HepG2 (cell line): ENCODE measurements at regions not wholly inside any gene's neighbourhood (a gene's known extent, or its start where the extent isn't known, plus 50 kb on each side); places are given as distances from the start of the nearest gene placed in this dataset.

Experiments used
- FOSL2 ChIP-seq: sonication (generic); formaldehyde crosslinking; IDR thresholded peaks from 2 replicates; pipeline ENCODE4 v1.4.0; 2020; ENCODE audit warnings: missing genetic modification reagents
- FOXK2 ChIP-seq: fragments of 450-650 bp; IDR thresholded peaks from 2 replicates; pipeline ENCODE4 v1.6.1; 2016
- HNF4G ChIP-seq, 2 experiments: sonication (generic) in 1 of 2; formaldehyde crosslinking in 1 of 2; IDR thresholded peaks; 2 replicates each; pipeline versions ENCODE4 v1.4.0 to v1.6.1; 2011 to 2020; ENCODE audit warnings: borderline replicate concordance in 2 of 2, low read depth in 2 of 2, mild to moderate bottlenecking in 2 of 2, low read length in 1 of 2, missing genetic modification reagents in 1 of 2, moderate library complexity in 1 of 2
- ISX ChIP-seq: sonication (generic); formaldehyde crosslinking; conservative IDR thresholded peaks from 2 replicates; pipeline ENCODE4 v1.5.0; 2020; ENCODE audit warnings: missing genetic modification reagents
- MYC ChIP-seq: sonication (generic); formaldehyde crosslinking; IDR thresholded peaks from 2 replicates; pipeline ENCODE4 v1.9.0; 2021; ENCODE audit warnings: missing genetic modification reagents, borderline replicate concordance
- NCOA2 ChIP-seq: sonication (generic); formaldehyde crosslinking; IDR thresholded peaks from 2 replicates; pipeline ENCODE4 v1.8.0; 2022; ENCODE audit warnings: inconsistent platforms
- PAWR ChIP-seq: sonication (generic); formaldehyde crosslinking; IDR thresholded peaks from 2 replicates; pipeline ENCODE4 v1.4.0; 2020; ENCODE audit warnings: missing genetic modification reagents, mild to moderate bottlenecking, borderline replicate concordance
- PRMT3 ChIP-seq: sonication (generic); formaldehyde crosslinking; IDR thresholded peaks from 2 replicates; pipeline ENCODE4 v1.8.1; 2022; ENCODE audit warnings: low read depth, mild to moderate bottlenecking, moderate library complexity, missing genetic modification reagents, borderline replicate concordance
- RXRA ChIP-seq: sonication (generic); formaldehyde crosslinking; IDR thresholded peaks from 2 replicates; pipeline ENCODE4 v1.5.1; 2020; ENCODE audit warnings: missing genetic modification reagents
- ZNF12 ChIP-seq: sonication (generic); formaldehyde crosslinking; IDR thresholded peaks from 2 replicates; pipeline ENCODE4 v1.5.0; 2020; ENCODE audit warnings: missing genetic modification reagents
- ZNF598 ChIP-seq: sonication (generic); formaldehyde crosslinking; IDR thresholded peaks from 2 replicates; pipeline ENCODE4 v1.5.1; 2020; ENCODE audit warnings: mild to moderate bottlenecking, missing genetic modification reagents, borderline replicate concordance
- ZNF652 ChIP-seq: IDR thresholded peaks from 2 replicates; pipeline ENCODE4 v1.6.1; 2016; ENCODE audit warnings: low read depth, borderline replicate concordance
- ZNF678 ChIP-seq: sonication (generic); formaldehyde crosslinking; IDR thresholded peaks from 2 replicates; pipeline ENCODE4 v1.4.0; 2020; ENCODE audit warnings: mild to moderate bottlenecking, missing genetic modification reagents
- TF ChIP-seq, protein P1 (sequence below): sonication (generic); formaldehyde crosslinking; IDR thresholded peaks from 2 replicates; pipeline ENCODE4 v1.4.0; 2020; ENCODE audit warnings: mild to moderate bottlenecking, missing genetic modification reagents
- TF ChIP-seq, protein P2 (sequence below): sonication (generic); formaldehyde crosslinking; conservative IDR thresholded peaks from 2 replicates; pipeline ENCODE4 v1.4.0; 2020; ENCODE audit warnings: missing genetic modification reagents
- TF ChIP-seq, protein P3 (sequence below): sonication (generic); formaldehyde crosslinking; IDR thresholded peaks from 2 replicates; pipeline ENCODE4 v1.4.0; 2020; ENCODE audit warnings: low read depth, mild to moderate bottlenecking, missing genetic modification reagents

DNA sequence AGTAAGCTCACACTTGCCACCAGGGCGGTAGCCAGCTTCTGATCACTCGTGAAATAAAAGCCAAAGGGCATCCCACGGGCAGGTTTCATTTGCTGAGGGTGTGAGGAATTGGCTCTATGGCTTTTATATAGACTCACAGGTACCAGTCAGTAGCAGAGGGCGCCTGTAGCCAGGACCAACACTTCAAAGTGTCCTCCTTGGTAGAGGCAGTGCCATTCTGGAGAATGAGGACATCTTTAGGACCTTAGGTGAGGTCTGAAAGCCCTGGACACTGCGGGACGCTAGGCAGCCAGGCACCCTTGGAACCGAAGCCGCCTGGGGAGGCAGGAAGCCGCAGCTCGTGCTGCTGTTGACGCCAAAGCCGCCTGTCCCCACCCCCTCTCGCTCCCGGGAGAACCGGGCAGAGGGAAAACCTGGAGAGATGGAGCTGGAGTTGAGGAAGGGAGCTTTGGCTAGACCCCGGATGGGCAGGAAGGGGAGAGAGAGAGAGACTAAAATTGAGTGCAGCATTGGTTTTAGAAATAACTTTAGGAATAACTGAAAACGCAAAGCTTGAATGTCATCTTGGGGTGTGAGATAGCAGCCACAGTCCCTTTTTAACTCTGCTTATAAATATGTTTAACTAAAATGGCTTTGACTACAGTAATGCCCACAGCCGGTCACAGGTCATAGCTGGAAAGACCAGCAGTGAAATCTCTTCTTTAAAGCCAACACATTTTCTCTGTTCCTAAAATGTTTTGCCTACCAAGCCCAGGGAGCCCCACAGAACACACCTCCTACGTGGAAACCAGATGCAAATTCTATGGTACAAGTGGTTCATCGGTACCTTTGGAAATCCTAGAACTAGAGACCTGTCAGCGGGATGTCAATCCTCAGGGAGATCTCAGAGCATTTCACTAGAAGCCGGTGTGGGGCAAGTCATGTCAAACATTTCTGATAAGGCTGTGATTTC, 128.5 kb upstream of the CDYL start (continued):
- TF ChIP-seq, protein P1, sequence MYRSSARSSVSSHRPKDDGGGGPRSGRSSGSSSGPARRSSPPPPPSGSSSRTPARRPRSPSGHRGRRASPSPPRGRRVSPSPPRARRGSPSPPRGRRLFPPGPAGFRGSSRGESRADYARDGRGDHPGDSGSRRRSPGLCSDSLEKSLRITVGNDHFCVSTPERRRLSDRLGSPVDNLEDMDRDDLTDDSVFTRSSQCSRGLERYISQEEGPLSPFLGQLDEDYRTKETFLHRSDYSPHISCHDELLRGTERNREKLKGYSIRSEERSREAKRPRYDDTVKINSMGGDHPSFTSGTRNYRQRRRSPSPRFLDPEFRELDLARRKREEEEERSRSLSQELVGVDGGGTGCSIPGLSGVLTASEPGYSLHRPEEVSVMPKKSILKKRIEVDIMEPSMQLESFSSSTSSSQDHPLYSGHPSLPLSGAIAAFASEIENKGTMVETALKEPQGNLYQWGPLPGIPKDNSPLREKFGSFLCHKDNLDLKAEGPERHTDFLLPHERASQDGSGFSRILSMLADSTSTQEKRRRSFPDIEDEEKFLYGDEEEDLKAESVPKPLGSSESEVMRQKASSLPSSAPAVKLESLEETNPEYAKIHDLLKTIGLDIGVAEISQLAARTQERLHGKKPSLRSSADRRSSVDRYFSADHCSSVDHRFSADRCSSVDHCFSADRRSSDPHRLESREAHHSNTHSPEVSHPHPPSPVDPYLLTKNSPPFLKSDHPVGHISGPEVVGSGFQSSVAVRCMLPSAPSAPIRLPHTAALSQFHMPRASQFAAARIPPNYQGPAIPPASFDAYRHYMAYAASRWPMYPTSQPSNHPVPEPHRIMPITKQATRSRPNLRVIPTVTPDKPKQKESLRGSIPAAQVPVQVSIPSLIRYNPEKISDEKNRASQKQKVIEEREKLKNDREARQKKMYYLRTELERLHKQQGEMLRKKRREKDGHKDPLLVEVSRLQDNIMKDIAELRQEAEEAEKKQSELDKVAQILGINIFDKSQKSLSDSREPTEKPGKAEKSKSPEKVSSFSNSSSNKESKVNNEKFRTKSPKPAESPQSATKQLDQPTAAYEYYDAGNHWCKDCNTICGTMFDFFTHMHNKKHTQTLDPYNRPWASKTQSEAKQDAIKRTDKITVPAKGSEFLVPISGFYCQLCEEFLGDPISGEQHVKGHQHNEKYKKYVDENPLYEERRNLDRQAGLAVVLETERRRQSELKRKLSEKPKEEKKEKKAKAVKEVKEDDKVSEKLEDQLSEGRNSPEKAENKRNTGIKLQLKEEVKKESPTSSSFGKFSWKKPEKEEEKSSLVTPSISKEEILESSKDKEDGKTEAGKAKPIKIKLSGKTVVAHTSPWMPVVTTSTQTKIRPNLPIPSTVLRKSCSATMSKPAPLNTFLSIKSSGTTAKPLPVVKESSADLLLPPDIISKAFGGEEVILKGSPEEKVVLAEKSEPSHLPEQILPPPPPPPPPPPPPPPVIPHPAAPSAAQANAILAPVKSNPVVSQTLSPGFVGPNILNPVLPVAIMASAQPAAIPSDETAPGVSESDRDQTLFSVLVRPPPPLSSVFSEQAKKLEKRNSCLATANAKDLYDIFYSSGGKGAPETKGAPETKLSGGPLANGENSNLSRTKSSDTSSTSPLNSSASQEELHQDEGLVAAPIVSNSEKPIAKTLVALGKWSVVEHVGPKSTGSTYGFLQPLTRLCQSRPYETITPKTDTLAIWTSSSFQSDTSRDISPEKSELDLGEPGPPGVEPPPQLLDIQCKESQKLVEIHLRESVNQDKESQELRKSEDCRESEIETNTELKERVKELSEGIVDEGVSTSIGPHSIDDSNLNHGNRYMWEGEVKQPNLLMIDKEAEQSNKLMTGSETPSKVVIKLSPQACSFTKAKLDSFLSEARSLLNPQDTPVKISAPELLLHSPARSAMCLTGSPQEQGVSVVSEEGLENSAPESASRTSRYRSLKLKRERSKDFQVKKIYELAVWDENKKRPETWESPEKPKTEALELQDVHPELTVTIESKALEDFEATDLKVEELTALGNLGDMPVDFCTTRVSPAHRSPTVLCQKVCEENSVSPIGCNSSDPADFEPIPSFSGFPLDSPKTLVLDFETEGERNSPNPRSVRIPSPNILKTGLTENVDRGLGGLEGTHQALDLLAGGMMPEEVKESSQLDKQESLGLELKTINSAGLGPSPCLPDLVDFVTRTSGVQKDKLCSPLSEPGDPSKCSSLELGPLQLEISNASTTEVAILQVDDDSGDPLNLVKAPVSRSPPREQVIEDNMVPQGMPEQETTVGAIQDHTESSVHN (CRISPR knock-in tag), result no peak
- TF ChIP-seq, protein P2, sequence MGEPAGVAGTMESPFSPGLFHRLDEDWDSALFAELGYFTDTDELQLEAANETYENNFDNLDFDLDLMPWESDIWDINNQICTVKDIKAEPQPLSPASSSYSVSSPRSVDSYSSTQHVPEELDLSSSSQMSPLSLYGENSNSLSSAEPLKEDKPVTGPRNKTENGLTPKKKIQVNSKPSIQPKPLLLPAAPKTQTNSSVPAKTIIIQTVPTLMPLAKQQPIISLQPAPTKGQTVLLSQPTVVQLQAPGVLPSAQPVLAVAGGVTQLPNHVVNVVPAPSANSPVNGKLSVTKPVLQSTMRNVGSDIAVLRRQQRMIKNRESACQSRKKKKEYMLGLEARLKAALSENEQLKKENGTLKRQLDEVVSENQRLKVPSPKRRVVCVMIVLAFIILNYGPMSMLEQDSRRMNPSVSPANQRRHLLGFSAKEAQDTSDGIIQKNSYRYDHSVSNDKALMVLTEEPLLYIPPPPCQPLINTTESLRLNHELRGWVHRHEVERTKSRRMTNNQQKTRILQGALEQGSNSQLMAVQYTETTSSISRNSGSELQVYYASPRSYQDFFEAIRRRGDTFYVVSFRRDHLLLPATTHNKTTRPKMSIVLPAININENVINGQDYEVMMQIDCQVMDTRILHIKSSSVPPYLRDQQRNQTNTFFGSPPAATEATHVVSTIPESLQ, result no peak
- peak; percentile 75; the same call in 1 of the 2 replicates for TF ChIP-seq PRMT3 (CRISPR knock-in tag)
- no peak for TF ChIP-seq HNF4G (IDR thresholded peaks at IDR 0.05; ENCODE audit: borderline replicate concordance, low read depth, low read length)
- no peak for TF ChIP-seq HNF4G (CRISPR knock-in tag; IDR thresholded peaks at IDR 0.05; ENCODE audit: borderline replicate concordance, low read depth)
- TF ChIP-seq ZNF598 (CRISPR knock-in tag), result no peak
- TF ChIP-seq ZNF12 (CRISPR knock-in tag), result peak; percentile 77
- TF ChIP-seq ZNF678 (CRISPR knock-in tag), result no peak
- no peak for TF ChIP-seq PAWR (CRISPR knock-in tag)
- TF ChIP-seq RXRA, result 0 out of 2 replicates have a peak, but pooled peaks have one; percentile 59
- TF ChIP-seq, protein P3, sequence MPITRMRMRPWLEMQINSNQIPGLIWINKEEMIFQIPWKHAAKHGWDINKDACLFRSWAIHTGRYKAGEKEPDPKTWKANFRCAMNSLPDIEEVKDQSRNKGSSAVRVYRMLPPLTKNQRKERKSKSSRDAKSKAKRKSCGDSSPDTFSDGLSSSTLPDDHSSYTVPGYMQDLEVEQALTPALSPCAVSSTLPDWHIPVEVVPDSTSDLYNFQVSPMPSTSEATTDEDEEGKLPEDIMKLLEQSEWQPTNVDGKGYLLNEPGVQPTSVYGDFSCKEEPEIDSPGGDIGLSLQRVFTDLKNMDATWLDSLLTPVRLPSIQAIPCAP (CRISPR knock-in tag), result no peak; the same call in 1 of the 2 replicates
- TF ChIP-seq ISX, result no peak
- TF ChIP-seq NCOA2 (CRISPR knock-in tag), result peak; percentile 52; the same call in 1 of the 2 replicates
- no peak for TF ChIP-seq FOXK2
- TF ChIP-seq ZNF652, result peak; percentile 12; the same call in 1 of the 2 replicates
- TF ChIP-seq MYC (CRISPR knock-in tag), result peak; percentile 62; the same call in 1 of the 2 replicates
- peak; percentile 65 for TF ChIP-seq FOSL2 (CRISPR knock-in tag)
